Skeletal muscle tissue (tissue), 3 donors: ENCODE measurements at regions not wholly inside any gene's neighbourhood (a gene's known extent, or its start where the extent isn't known, plus 50 kb on each side); places are given as distances from the start of the nearest gene placed in this dataset.
A peak's percentile ranks its signal among the peaks of the same experiment; 100 is the strongest.

ENCODE experiments used
- H3K27ac ChIP-seq: one replicate; pipeline ENCODE4 v1.7.0; 2013; ENCODE audit warnings: mild to moderate bottlenecking, low read depth, low read length, inconsistent platforms
- H3K27me3 ChIP-seq, 3 donors: one replicate each; pipeline ENCODE4 v1.7.0; 2013; ENCODE audit warnings: low read length in 3 of 3; ENCODE audit not compliant: control insufficient read depth in 3 of 3, insufficient read depth in 3 of 3
- H3K36me3 ChIP-seq, 3 donors: one replicate each; pipeline ENCODE4 v1.7.0; 2013; ENCODE audit warnings: low read length in 3 of 3; ENCODE audit not compliant: control insufficient read depth in 3 of 3, insufficient read depth in 3 of 3
- H3K4me1 ChIP-seq, 3 donors: one replicate each; pipeline ENCODE4 v1.7.0; 2013; ENCODE audit warnings: low read length in 3 of 3, mild to moderate bottlenecking in 3 of 3; ENCODE audit not compliant: control insufficient read depth in 3 of 3, insufficient read depth in 3 of 3
- H3K4me3 ChIP-seq, 3 donors: one replicate each; pipeline ENCODE4 v1.7.0; 2013; ENCODE audit warnings: low read length in 3 of 3
- H3K9ac ChIP-seq, 3 donors: one replicate each; pipeline ENCODE4 v1.7.0; 2013; ENCODE audit warnings: low read length in 3 of 3, mild to moderate bottlenecking in 3 of 3, moderate library complexity in 2 of 3, low read depth in 1 of 3
- H3K9me3 ChIP-seq, 3 donors: one replicate each; pipeline ENCODE4 v1.7.0; 2013; ENCODE audit warnings: low read length in 3 of 3; ENCODE audit not compliant: control insufficient read depth in 3 of 3
- donor health status: Osteomylitis.

DNA sequence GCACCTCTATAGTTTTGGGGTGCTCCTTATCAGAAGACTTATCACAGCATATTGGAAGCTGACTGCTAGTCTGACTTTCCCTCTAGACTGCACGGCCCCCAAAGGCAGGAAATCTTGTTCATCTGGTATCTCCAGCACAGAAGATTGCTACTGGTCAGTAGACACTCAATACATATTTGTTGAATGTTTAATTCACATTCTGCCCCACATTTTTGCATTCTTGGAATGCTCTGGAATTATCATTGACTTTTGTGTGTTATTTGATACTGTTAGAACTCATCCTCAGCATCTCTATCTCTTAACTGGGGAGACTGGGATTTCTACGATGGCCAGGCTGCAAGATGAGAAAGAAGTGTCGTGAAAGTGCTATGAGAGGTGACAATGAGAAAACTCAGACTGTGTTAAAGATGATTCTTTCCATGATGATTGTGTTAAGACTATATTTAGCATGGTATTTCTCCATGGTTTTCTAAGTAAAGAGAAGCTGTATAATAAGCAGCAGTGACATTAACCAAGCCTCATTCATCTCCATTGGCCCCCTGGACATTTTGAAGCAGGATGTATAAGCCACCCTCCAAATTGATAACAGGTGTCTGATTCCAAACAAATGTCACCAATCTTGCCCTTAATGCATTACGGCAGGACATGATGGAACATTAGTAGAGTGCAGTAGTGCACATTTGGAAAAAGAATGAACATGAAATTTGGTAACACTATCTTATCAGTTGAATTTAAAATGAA lies 440.9 kb downstream of the RFC3 start:
- H3K27ac ChIP-seq = no peak overlapping the region
- peaks cover 0 to 4% (median 3%) of the 10 kb centered on the region in 3 donors for H3K9me3 ChIP-seq
- H3K4me3 ChIP-seq = no peak overlapping the region
- no peaks in the 10 kb centered on the region for H3K36me3 ChIP-seq
- no peaks in the 10 kb centered on the region for H3K27me3 ChIP-seq
- no peak overlapping the region for H3K9ac ChIP-seq
- H3K4me1 ChIP-seq = no peaks in the 10 kb centered on the region

DNA sequence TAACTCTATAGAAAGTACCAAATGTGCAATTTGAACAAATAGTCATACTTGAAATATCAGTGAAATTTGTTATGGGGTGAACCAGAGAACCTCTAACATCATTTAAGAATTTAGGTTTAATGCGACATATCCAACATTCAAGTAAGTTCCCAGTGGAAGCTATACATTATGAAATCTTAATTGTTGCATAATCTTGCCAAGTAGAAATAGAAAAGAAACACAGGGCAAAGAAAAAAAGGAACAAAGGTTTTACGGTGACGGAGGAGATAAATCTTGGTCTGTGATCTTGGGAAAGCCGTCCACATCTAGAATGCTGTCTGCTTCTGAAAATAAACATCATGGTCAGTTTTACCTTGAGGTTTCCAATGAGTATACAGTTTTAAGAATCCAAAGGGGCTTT lies 445.7 kb downstream of the RFC3 start:
- Histone ChIP-seq H3K9ac (no peak overlapping the region), H3K36me3 (no peaks in the 10 kb centered on the region), H3K4me3 (no peak overlapping the region), H3K27ac (no peak overlapping the region), H3K4me1 (no peaks in the 10 kb centered on the region), H3K27me3 (no peaks in the 10 kb centered on the region), H3K9me3 (no peaks in the 10 kb centered on the region)

DNA sequence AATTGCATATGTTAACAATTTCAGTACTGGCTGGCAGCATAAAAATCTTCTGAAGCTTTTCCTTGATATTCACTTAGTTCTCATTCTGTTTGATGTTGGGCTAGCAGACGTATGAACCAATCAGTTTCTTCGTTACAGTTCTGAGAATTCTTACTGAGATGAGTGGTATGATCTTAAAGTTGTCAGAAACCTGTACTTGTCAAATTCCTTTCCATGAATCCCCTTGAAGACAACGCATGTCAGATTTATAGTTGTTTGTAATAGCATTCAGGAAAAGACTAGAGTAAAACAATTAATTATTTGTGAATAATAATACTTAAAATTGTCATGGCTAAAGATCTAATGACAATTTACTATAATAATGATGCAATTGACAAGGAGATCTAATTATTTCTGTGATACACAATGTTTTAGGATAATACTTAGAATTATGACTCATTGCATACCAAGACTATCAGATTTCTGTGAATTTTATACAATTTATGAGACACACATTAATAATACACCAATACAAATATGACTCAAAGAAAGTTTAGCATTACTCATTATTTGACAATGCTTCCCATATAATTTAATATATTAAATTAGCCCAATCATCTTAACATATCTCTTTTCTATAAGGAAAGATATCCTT lies 447.2 kb downstream of the RFC3 start:
- Histone ChIP-seq H3K9me3 (no peaks in the 10 kb centered on the region), H3K27me3 (no peaks in the 10 kb centered on the region), H3K36me3 (no peaks in the 10 kb centered on the region), H3K4me1 (no peaks in the 10 kb centered on the region), H3K4me3 (no peak overlapping the region), H3K9ac (no peak overlapping the region), H3K27ac (no peak overlapping the region)

DNA sequence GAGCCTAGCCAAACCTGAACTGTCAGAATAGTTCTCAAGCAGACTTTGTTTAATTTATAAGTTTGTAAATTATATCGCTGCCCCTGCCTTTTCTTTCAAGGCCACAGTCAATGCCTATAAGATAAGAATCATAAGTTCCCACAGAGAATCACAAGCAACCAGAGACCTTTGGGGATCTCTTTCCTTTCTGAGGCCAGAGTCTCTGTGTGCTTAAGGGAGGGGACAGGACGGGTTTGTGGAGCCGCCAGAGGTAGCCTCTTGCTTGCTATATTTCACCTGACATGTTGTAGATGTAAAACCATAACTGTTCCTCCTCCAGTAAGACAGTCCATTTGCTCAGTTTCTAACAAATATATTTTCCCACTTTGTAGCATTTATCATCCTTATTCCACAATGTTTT lies 458.8 kb downstream of the RFC3 start:
- H3K4me3 ChIP-seq = no peak overlapping the region
- no peaks in the 10 kb centered on the region for H3K36me3 ChIP-seq
- no peaks in the 10 kb centered on the region for H3K9me3 ChIP-seq
- no peaks in the 10 kb centered on the region for H3K4me1 ChIP-seq
- no peaks in the 10 kb centered on the region for H3K27me3 ChIP-seq
- H3K27ac ChIP-seq = no peak overlapping the region
- no peak overlapping the region for H3K9ac ChIP-seq

DNA sequence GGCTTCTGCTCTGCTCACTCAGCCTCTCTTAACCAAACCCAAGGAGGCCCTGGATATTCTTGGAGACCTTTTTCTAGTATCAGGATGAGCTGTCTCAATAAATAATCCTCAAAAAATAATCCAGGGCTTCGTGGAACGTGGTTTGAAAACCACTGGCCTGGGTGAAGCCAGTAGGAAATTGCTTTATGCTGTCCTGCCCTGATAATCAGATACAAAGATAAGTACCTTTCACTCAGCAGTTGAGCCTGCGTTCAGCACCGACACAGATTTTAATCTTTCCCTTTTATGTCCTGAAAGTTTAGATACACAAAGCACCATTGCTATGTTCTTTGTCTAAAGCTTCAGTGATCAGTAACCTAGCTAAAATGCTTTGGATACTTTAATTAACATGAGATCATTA lies 460.0 kb downstream of the RFC3 start:
- Histone ChIP-seq H3K9me3 (no peaks in the 10 kb centered on the region), H3K4me1 (no peaks in the 10 kb centered on the region), H3K36me3 (no peaks in the 10 kb centered on the region), H3K27ac (no peak overlapping the region), H3K27me3 (no peaks in the 10 kb centered on the region), H3K9ac (no peak overlapping the region), H3K4me3 (no peak overlapping the region)

DNA sequence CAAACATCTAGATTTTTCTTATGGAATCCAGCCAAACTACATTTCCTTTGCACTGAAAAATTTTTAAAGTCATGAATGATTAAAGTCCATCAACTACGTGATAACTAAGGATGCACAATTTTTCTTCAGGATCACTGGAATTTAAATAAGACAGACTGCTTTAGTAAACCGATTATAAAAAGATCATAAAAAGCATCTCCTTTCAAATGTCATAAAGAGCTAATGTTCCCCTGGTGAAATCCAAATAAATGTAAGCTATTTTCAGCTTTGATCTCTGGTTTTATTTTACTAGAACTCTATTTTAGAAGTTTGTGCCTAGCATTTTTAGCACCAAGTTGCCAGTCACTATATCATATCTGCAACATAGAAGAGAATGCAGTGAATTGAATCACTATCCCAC lies 460.8 kb downstream of the RFC3 start:
- H3K4me1 ChIP-seq = no peaks in the 10 kb centered on the region
- H3K4me3 ChIP-seq = no peak overlapping the region
- no peak overlapping the region for H3K27ac ChIP-seq
- no peaks in the 10 kb centered on the region for H3K9me3 ChIP-seq
- H3K36me3 ChIP-seq = no peaks in the 10 kb centered on the region
- H3K9ac ChIP-seq = no peak overlapping the region
- no peaks in the 10 kb centered on the region for H3K27me3 ChIP-seq

DNA sequence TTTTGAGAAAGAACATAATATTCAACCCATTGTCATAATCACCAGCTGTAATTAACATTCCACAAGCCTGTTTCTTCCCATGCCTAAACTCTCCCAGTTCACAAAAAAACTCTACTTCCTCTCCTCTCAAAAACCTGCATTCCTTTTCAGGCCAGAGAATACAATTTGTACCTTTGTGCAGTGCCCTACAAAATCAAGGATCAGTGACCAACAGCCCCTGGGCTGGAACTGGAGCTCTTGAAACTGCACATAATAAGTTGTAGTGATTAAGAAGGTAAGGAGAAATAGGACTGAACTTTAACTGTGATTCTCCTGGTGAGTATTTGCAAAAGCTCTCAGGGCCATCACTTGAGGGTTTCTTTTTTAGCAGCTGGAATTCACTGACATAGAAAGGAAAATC lies 472.7 kb downstream of the RFC3 start:
- Histone ChIP-seq H3K9ac (no peak overlapping the region), H3K27ac (no peak overlapping the region), H3K27me3 (no peaks in the 10 kb centered on the region), H3K4me1 (no peaks in the 10 kb centered on the region), H3K4me3 (no peak overlapping the region), H3K9me3 (no peaks in the 10 kb centered on the region), H3K36me3 (no peaks in the 10 kb centered on the region)

DNA sequence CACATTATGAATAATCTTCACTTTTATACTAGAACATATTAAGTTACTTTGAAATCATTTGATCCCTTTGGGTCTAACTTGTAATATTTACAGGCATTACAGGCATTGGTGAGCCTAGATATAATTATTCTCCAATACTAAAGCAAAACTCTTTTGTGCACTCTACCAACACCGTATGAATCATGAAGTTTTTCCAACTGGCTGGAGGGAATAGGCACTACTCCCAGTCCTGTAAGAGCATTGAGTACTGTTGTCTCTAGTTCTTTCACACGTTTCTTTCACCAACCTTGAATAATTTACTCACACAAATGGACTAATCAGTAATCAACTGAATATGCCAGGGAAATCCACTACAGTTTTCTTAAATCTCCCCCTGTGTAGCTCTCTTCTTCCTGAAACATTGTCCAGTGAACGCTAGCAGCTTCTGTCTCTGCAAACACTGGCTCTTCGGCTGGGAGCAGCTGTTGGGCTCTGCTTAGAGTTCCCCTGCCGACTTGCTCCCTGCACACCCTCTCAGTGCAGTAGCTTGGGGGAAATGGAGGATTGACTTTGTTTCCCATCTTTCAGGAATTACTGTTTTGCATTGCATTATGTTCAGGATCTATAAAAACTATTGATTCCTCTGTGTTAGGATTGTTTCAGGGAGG lies 476.7 kb downstream of the RFC3 start:
- no peaks in the 10 kb centered on the region for H3K9me3 ChIP-seq
- H3K36me3 ChIP-seq = no peaks in the 10 kb centered on the region
- H3K9ac ChIP-seq = no peak overlapping the region
- H3K4me1 ChIP-seq = no peaks in the 10 kb centered on the region
- H3K4me3 ChIP-seq = peak overlapping the region in 2 of 3 donors; percentile 12 to 33
- H3K27me3 ChIP-seq = no peaks in the 10 kb centered on the region
- H3K27ac ChIP-seq = no peak overlapping the region

DNA sequence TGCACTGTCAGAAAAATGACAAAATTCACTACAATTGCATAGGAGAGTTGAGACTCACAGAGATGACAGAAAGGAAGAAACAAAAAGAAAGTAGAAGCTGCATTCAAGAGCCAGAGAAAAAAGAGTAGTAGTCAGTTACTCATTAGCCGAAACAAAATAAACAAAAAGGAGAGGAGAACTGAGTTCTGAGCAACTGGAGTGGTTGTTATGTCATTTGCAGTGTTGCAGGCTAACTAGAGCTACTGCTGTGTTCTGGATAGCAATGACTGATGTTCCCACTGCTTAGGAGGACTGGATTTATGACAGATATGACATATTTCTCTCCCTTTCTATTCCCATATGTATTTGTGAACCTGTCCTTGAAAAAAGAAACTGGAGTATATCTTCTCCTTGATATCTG lies 482.6 kb downstream of the RFC3 start:
- no peaks in the 10 kb centered on the region for H3K27me3 ChIP-seq
- no peaks in the 10 kb centered on the region for H3K36me3 ChIP-seq
- H3K4me3 ChIP-seq = no peak overlapping the region
- no peak overlapping the region for H3K27ac ChIP-seq
- H3K9me3 ChIP-seq = peaks cover 0 to 4% (median 2%) of the 10 kb centered on the region in 3 donors
- H3K4me1 ChIP-seq = no peaks in the 10 kb centered on the region
- no peak overlapping the region for H3K9ac ChIP-seq

DNA sequence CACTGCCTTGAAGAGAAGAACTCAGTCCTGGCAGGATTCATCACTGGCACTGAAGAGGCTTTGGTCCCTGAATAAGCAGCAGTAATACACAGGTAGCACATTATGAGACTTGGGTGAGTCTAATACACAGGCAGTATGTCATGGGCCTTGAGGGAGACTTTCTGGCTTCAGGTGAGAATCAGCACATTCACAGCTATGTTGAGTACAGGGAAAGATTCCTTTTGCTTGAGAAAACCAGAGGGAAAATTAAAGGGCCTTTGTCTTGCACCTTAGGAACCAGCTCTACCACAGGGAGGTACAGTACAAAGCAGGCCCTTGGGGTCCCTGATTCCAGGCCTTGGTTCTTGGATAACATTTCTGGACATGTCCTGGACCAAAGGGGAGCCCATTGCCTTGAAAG lies 484.6 kb downstream of the RFC3 start:
- Histone ChIP-seq H3K4me3 (no peak overlapping the region), H3K9ac (no peak overlapping the region), H3K9me3 (peaks cover 0 to 4% (median 2%) of the 10 kb centered on the region in 3 donors), H3K27ac (no peak overlapping the region), H3K36me3 (no peaks in the 10 kb centered on the region), H3K27me3 (no peaks in the 10 kb centered on the region), H3K4me1 (no peaks in the 10 kb centered on the region)
